ENCODE measurements at regions not wholly inside any gene's neighbourhood (a gene's known extent, or its start where the extent isn't known, plus 50 kb on each side); places are given as distances from the start of the nearest gene placed in this dataset.

- TF ChIP-seq POLR2A (IDR thresholded peaks at IDR 0.05), result no peak
- no peak for TF ChIP-seq CTCF (IDR thresholded peaks at IDR 0.05 in 4 of 5, conservative IDR thresholded peaks at IDR 0.05 in 1 of 5)
Measured at GRCh38 chr5:36442796-36443195, 141.1 kb upstream of the RANBP3L start.
